HG03378 (cell line): ENCODE measurements at regions not wholly inside any gene's neighbourhood (a gene's known extent, or its start where the extent isn't known, plus 50 kb on each side); places are given as distances from the start of the nearest gene placed in this dataset.
"Not testable (repeated sequence)": the region's sequence is repeated elsewhere in the genome, so short reads cannot be mapped to it uniquely, and the experiment has no call there.

ENCODE experiments used
- ATAC-seq: cut with Tn5 transposase; IDR thresholded peaks from one replicate; pipeline ENCODE4 v1.9.1; 2021; ENCODE audit warnings: mild to moderate bottlenecking, moderate library complexity; ENCODE audit not compliant: unreplicated experiment

DNA sequence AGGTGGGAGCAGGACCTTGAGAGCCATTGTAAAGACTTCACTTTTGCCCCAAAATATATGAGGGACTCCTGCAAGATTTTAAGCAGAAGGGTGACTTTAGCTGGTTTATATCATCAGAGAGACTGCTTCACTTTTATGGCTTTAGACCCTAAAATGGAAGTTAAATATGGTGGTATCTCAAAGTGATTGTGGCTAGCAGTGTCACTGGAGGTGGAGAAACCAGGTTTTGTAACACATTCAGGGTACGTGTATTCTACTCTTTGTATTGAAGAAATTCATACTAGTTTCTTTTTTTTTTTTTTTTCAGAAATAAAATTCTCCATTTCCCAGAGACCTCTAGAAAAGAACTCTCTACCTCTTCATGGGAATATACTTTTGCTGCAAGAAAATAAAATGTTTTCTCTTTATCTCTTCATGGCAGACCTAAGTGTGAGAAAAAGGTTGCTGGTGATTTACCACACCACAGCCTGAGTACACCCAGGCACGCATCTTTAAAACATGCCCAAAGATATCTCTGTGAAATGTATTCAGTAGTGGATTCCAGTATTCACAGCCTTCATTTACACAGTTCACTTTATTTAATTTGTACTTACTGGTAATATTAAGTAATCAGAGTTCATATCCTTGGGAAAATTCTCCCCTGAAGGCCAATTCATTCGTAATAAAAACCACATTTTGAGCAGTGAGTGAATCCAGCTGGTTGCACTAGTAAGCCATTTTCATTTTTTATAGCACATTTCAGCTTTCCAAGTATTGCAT lies 74.3 kb upstream of the GUCY1A1 start:
- no peak for ATAC-seq

DNA sequence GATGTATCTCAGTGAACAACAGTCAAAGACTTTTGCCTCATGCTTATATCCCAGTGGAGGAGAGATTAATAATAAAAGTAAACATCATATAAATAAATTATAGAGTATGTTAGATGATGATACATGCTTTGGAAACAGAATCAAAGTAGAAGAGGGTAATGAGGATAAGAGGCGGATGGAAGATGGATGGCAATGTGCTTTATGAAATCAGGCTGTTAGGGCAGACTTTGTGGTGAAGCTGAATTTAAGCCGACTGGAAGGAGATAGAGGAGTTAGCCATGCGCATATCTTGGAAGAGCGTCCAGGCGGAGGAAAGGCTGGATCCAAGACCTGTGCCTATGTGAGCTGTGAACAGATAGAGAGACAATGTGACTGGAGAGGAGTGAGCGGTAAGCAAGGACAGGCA lies 74.9 kb upstream of the GUCY1A1 start:
- ATAC-seq: no peak

DNA sequence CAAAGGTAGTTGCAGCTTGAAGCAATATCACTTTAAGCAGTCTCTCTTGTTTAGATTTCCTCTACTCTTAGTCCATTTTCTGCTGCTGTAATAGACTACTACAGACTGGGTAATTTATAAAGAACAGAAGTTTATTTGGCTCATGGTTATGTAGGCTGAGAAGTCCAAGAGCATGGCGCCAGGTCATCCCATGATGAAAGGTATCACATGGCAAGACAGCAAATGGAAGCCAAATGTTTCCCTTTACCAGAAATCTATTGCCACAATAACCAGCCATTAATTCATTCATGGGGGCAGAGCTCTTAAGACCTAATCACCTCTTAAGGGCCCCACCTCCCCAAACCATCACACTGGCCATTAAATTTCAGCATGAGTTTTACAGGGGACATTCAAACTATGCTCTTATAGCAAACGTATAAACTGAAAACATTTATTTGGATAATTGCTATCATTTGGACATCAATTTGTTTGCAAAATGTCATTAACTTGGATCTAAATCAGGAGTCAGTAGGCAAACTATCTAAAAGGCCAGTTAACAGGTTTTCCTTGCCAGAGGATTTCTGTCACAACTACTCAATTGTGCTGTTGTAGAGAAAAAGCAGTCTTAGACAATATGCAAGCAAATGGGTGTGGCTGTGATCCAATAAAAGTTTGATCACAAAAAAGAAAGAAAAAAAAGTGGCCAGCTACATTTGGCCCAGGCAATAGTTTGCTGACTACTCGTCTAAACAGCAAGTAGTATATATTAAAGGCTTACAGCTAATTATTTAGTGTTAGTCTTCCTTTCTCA lies 75.7 kb upstream of the GUCY1A1 start:
- ATAC-seq: no peak

DNA sequence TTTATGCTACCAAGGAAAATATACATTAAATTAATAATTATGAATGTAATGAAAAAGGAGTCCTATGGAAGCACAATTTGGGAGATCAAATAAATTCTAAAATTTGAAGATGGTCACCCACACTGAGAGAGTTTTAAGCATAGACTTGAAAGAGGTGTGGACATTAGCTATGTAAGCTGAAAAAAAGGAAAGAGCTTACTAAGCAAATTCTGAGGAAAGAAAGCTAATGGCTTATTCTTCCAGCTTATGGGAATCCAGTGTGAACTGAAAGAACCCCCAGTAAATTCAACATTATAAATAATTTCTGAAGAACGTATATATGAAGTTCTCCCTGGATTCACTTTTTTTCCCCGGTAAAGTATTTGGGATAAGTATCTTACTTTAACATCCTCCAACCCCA lies 78.2 kb upstream of the GUCY1A1 start:
- no peak for ATAC-seq

DNA sequence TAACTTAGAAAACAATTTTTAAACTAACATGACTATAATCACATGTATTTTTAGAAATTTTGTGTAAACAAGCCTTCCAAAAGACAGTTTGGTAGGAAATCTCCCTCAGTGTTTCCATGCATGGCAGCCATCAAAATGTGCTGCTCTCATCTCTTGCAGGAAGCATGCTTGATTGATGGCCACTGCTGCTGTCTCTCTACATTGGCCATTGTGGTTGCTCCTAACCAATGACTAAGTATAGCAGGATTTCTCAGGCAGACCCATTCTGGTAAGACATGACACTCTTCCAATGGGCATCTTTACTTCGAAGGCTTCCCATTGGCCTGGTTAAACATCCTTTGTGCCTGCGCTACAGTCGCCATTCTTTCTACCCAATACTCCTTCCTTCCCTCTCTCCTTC lies 78.9 kb upstream of the GUCY1A1 start:
- no peak for ATAC-seq

DNA sequence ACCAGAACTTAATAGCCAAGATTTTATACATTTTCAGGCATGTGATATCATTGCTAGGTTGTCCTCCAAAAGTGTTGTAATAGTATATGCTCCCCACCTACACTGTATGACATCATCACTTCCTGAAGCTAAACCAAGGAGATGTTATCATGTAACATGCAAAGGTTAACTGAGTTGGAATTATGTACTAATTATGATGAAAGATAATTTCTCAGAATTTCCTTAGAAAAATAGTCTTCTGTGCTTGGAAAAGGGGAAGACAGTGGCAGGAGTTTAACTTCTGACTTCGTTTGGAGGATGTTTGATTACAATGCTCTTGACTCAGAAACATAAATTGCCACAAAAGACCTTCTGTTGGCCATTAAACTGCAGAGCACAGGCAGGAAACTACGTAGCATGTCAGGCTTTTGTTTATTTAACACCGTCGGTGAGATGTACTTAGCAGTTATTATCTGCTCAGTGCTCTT lies 83.6 kb upstream of the GUCY1A1 start:
- no peak for ATAC-seq

DNA sequence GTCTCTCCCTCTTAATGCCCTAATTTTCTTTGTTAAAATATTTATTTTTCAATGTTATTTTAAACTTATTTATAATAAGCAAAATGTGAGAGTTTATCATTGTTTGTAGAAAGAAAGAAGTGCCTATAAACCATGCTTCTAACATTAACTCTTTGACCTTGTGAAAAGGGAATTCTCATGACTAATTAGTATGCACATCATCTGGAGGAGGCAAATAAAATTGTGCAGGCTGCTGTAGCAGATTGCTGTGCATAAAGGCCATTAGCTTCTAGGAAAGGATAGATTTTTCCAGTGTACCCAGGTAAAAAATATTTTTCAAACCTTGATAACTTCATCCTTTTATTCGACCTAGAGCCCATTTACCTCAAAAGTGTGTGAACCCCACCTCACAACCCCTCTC lies 84.6 kb upstream of the GUCY1A1 start:
- no peak for ATAC-seq

DNA sequence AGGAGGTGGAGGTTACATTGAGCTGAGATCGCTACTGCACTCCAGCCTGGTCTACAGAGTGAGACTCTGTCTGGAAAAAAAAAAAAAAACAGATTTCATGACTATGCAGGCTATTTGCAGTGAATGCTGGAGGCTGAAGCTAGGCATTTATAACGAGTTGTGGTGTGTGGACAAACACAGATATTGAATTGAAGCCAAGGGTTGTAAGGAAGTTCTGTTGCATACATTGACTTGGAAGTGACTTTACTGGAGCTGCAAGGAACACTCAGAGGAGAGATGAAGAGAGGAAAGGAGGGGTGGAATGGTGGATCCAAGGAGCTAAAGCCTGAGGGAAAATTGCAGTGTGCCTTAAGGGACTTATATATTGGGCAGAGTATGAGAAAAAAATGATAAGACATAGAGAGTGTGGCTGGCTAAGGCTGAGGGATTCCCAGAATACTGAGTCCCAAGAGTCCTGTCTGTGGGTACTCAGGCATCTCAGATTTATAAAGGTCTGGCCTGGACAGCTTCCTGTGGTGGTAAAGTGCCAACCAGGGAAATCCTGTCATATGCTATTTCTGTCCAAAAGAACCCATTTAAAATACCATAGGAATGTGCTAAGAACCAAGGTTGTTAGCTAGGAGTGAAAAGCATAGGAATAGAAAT lies 87.8 kb upstream of the GUCY1A1 start:
- ATAC-seq: no peak

DNA sequence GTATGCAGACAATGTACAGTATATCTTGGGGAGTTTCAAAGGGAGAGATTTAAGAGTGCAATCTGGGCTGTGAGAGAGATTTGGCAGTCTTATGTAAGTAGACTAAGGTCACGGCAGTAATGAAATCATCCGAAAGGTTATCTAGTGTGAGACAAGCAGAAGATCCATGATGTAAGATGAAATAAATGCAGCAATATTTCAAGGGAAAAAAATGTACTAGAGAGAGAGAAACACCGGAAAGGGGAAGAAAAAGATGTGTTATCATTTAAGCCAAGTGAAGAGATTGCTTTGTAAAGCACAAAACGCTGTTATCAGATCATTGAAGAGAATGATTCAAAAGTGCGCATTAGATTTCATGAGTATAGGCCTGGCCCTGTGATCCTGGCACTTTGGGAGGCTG lies 88.4 kb upstream of the GUCY1A1 start:
- ATAC-seq: no peak

DNA sequence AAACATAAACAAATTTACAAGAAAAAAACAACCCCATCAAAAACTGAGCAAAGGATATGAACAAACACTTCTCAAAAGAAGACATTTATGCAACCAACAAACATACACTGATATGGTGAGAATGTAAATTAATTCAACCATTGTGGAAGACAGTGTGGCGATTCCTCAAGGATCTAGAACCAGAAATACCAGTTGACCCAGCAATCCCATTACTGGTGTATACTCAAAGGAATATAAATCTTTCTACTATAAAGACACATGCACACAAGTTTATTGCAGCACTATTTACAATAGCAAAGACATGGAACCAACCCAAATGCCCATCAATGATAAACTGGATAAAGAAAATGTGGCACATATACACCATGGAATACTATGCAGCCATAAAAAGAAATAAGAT lies 92.3 kb upstream of the GUCY1A1 start:
- ATAC-seq: not testable (repeated sequence)

DNA sequence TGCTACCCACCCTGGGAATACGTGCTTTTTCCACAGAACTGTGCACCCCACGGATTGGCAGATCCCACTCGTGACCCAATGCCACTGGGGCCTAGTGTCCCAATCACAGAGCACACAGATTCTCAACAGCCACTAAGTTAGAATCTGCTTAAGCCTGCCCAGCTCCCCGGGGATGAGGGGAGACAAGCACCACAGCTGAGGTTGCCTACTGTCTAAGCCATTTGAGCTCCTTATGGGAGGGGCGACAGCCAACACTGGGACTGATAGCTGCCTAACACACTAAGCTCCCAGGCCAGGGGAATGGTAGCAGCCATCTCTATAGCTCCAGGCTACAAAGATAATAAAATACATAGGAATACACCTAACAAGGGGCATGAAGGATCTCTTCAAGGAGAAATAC lies 93.5 kb upstream of the GUCY1A1 start:
- ATAC-seq: no peak

DNA sequence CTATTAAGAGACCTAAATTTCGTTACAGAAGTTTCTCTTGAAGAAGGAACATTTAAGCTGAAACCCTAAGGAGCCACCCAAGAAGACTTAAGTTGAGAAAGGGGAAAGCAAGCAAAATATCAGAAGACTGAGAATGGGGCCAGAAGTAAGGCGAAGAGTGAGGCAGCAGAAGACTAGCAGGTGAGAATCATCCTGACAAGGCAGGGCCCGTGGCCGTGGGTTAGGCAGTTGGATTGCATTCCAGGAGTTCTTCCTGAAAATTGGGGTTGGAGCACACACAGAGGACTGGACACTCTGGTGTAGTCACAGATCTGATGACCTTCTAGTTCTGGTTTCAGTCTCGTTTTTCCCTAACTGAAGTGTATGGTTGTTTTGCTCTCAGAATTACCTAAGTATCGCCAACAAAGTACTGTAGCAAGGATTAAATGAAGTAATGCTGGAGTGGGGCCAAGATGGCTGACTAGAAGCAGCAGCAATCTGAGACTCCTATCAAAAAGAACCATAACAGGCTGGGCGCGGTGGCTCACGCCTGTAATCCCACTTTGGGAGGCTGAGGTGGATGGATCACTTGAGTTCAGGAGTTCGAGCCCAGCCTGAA lies 94.4 kb upstream of the GUCY1A1 start:
- no peak for ATAC-seq

DNA sequence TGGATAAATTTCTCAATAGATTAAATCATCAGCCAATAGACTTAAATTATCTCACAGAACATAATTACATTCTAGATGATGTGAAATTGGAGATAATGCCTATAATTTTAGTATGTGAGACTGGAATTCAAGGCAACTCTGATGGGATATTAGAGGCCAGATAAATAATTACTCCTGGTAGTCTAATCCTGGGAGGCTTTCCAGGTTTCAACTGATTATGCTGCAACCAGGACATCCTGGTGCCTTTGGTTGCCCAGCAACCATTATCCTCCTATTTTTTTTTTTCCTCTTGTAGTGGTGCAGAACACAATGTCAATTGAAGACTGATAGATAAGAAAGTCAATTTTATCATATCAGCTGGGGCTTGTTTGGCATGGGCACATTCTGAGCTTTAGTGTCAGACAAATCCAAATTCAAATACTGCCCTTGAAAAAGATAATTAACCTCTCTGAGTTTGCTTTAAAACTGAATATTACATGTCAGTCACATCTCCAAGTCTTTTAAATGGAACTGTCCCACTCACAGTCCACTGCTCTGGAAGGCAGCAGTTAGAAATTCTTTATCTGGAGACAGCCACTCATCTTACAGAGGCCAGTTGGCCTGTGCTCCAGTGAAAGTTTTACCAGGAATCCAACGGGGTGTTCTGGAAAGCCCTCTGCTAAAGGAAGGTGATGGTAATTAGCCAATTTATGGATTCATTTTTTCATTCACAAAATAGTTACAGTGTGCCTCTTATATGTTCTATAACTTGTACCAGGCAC lies 95.3 kb upstream of the GUCY1A1 start:
- ATAC-seq: no peak

DNA sequence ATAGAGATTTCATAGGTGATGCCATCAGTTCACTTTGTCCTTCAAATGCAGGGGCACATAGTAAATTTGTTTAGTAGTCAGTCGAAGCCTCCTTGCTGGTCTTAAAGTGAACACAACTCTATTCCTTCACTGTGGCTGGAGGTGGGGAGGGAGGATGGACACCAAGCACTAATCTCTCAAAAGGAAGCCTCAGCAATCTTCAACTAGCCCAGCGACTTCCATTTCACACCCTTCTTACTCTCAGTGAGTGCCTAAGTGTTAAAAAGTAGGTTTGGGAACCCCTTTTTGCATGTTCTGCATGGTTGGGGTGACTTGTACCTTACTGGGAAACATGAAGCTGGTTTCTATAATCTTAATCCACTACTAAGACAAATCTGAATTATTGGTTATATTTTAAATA lies 96.0 kb upstream of the GUCY1A1 start:
- no peak for ATAC-seq

DNA sequence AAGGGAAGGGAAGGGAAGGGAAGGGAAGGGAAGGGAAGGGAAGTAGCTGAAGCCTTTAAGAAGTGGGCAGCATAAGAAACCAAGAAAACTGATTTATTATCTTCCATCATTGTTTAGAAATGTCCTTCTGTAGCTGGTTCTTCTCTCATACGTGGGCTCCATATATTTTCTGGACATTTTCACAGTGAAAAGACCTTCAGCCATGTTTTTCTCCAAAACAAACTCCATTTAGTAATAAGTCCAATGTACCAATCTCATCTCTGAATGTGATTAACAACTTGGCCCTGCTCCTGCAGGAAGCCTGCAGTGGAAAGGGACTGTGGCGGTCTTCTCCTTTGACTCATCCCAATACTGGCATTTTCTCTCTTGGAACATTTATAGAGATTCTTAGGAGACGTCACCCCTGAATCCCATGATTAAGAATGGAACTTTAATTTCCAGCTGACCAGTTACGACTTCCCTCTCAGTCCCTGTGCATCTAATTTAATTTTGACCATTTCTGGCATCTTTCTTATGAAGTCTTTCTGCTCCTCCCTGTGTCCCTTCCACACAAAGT lies 96.6 kb upstream of the GUCY1A1 start:
- ATAC-seq: no peak

DNA sequence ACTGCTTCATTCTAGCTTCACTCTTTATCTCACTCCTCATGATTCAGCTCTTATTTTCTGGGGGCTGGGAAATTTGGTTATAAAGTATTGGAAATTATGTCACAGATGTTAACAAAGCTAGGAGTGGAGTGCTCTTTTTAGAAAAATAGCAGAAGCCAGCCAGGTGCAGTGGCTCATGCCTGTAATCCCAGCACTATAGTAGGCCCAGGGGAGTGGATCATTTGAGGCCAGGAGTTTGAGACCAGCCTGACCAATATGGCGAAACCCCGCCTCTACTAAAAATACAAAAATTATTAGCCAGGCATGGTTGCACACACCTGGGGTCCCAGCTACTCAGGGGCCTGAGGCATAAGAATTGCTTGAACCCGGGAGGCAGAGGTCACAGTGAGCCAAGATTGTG lies 97.2 kb upstream of the GUCY1A1 start:
- no peak for ATAC-seq

DNA sequence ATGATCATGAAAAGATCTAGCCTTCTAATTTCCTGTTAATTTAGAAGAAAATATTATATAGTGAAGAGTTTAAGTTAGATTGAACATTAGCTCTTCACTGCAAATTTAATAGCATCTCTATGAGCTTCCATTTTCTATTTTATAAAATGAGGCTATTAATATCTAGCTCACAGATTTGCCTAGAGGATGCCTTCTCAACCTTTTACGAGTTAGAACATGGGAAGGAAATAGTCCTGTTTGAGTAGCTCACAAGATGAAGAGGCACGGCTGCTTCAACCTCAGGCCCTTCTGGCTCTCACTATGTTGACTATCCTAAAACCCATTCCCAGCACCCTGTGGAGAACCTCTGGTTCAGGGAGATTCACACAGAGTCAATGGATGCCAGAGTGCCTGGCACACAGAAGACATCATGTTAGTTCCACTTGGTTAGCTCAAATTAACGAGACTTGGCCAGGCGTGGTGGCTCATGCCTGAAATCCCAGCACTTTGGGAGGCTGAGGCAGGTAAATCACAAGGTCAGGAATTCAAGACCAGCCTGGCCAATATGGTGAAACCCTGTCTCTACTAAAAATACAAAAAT lies 97.9 kb upstream of the GUCY1A1 start:
- no peak for ATAC-seq

DNA sequence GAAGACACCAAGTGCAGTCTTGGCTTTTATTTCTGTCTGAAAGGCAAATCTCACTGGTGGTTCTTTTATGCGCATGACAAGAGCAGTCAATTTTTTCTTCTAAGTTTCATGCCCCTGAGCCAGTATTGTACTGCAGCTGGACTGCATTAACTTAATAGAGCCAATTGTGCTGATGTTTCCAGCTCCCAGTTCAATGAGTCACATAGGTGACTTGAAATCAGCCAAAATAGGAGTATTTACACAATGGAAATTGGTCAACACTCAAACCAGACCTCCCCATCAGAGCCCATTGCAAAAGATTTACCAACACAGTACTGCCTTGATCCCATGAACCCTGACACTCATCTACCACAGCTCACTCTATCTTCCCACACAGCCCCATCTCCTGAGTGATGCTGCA lies 100.3 kb upstream of the GUCY1A1 start:
- no peak for ATAC-seq

DNA sequence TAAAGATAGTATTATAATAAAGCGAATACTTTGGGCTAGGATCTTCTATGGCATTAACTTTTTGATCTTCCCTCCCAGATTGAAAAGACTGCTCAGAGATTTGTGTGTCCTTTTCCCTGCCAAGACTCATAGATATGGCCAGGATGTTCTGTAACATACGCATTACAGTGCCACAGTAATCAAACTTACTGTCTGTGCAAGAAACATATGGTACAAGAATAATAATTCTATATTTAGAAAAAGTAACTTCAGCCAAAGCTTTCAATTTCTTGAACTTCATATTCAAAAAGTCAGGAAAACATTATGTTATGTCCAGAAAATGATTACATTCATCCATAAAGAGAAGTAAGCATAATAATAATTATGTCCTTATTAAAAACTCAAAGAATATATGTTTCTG lies 100.9 kb upstream of the GUCY1A1 start:
- ATAC-seq: no peak

DNA sequence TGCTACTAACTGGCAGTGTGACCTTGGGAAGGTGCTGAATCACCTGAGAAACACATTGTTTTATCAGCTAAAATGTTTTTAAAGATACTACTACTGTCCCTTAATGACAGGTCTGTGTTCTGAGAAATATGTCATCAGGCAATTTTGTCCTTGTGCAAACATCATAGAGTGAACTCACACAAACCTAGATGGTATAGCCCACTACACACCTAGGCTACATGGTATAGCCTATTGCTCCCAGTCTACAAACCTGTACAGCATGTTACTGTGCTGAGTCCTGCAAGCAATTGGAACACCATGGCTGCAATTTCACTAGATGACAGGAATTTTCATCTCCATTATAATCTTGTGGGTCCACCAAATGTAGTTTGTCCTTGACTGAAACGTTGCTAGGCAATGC lies 101.3 kb upstream of the GUCY1A1 start:
- no peak for ATAC-seq
